Renal cortical epithelial cell (primary cell): ENCODE measurements at regions not wholly inside any gene's neighbourhood (a gene's known extent, or its start where the extent isn't known, plus 50 kb on each side); places are given as distances from the start of the nearest gene placed in this dataset.
"Not testable (repeated sequence)": the region's sequence is repeated elsewhere in the genome, so short reads cannot be mapped to it uniquely, and the experiment has no call there.

Experiments
- DNase-seq: peaks from one replicate; pipeline ENCODE4 v3.0.0-alpha.2; 2011; ENCODE audit warnings: low read depth

DNA sequence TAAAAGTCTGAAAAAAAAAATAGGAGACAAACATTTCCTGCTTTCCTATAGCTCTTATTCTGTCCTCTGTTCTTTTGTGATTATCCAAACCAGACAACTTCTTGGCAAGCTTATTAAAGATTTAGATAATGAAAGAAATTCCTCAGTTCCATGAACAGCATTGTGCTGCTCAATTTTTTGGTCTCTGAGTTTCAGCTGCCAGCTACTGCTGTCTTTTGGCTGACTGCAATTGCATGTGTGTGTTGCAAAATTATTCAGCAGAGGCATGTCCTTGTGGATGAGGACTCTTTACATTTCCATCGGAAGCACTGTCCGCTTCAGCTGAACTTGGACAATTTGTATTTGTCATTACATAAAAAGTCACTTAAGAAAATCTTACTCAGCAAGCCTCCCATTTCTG is 397.3 kb upstream of the RASGRP1 start:
- no peak for DNase-seq

GRCh38 chr15:38972831-38973230 is 408.2 kb upstream of the RASGRP1 start:
- DNase-seq, result no peak

GRCh38 chr15:38975282-38975990 is 410.8 kb upstream of the RASGRP1 start:
- DNase-seq, result no peak

- DNase-seq, result peak; percentile 79
Observed at GRCh38 chr15:38991126-38991525, 426.5 kb upstream of the RASGRP1 start.

- peak; percentile 89 for DNase-seq
Observed at GRCh38 chr15:38991701-38992100, 427.1 kb upstream of the RASGRP1 start.

GRCh38 chr15:38992506-38992905 is 427.9 kb upstream of the RASGRP1 start:
- no peak for DNase-seq

DNA sequence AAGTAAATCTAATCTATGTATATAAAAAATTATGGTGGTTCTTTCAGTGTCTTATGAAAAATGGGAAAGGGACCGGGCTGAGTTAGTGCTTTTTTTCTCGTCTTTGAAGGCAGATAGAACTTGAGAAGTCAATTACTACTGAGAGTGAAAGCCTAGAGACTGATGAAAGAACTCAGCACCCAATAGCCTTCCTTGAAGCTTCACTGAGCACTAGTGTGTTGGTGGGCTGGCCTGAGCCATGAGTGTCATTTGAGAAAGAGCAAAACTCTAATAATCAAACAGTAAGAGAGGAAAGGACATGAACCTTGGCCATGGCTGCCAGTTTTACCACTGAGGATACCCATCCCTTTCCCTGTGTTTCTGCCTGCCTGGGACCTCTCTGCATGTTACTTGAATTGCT is 428.3 kb upstream of the RASGRP1 start:
- no peak for DNase-seq

DNA sequence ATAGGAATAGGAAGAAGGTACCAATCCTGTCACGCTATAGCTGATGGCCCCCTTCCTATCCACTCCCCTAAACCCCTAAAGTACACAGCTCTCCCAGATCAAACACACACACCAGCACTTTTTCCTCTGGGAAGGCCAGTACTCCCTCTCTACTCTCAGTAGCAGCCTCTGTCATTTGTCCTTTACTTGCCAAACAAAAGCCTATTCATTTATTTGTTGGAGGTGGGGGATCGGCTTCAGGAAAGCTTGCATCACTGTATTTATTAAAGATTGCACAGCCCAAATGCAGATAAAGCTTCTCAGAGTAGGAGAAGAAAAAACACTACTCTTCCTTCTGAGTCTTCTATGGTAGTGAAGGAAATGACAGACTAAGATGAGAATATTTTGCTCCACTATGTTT is 429.7 kb upstream of the RASGRP1 start:
- no peak for DNase-seq

DNA sequence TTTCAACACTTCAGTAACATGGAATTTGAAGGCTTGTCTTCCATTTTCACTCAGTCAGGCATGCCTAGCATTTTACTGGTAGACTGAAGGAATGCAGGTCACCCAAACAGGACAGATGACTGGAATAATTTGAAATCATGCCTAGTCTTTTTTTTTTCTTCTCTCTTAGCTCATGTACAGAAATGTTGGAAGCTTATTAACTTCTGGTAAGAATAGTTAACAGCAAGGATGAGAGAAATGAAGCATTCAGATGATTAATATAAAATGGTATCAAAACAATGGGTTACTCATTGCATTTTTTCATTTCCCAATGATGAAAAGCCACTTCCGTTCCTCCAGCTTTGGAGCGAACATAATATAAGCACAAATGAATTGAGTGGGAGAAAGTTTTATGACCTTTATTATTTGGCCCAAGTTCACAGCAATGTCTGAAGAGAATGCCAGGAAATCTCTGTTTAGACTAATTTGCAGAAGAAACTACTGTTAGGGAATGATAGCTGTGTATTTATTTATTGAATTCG is 431.6 kb upstream of the RASGRP1 start:
- DNase-seq, result peak; percentile 99

GRCh38 chr15:38997841-38998240 is 433.2 kb upstream of the RASGRP1 start:
- DNase-seq, result no peak

GRCh38 chr15:39000008-39000734 is 435.6 kb upstream of the RASGRP1 start:
- DNase-seq, result no peak

DNA sequence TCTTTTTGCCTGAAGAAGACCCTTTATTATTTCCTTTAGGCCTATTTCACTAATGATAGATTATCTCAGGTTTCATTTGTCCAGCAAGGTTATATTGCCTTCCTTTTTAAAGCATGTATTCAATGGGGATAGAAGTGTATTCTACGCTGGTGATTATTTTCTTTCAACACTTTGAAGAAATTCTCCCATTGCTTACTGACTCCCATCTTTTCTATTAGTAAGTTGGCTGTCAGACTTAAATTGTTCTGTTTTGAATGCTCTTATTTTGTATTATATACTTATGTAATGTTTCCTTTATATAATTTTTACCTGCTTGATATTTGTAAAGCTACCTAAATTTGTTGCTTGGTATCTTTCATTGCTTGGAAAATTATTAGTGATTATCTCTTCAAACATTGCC is 445.1 kb upstream of the RASGRP1 start:
- DNase-seq, result no peak

DNA sequence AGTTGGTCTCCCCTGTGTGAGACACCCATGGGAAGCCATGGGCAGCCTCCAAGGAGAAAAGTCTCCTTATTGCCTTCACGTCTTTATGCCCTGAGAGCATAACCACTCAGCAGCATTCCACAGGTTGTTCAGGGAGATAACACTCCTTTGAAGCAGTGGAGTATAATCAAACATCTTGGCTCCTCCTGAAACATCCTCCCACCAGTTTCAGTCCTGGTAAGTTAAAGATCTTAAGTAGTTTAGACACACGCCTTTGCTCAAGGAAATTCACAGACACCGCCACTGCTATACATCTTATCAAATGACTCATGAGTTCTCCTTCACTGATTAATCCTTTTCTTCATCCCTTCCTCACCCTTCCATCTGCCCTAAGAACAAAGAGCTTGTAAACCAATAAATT is 446.5 kb upstream of the RASGRP1 start:
- not testable (repeated sequence) for DNase-seq

GRCh38 chr15:39013262-39013661 is 448.6 kb upstream of the RASGRP1 start:
- DNase-seq, result no peak

GRCh38 chr15:39014682-39015081 is 450.1 kb upstream of the RASGRP1 start:
- DNase-seq, result no peak

DNA sequence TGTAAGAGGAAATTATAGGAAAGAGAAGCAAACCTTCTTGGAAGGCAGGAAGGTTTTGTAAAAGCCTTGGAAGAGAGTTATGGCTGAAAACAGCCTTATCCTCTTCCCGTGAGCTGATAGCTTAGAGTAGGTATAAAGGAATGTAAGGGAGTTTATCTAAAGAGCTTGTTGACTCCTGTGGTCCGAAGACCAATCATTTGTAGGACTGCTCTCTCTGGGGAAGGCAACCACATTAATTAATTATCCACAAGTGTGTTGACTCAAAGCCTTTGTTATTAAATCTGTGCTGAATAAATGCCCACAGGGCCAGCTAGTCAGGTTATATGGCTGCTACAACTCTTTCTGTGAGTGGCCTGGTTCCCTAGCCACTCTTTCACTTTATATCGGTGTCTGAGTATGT is 452.1 kb upstream of the RASGRP1 start:
- peak; percentile 94 for DNase-seq

DNA sequence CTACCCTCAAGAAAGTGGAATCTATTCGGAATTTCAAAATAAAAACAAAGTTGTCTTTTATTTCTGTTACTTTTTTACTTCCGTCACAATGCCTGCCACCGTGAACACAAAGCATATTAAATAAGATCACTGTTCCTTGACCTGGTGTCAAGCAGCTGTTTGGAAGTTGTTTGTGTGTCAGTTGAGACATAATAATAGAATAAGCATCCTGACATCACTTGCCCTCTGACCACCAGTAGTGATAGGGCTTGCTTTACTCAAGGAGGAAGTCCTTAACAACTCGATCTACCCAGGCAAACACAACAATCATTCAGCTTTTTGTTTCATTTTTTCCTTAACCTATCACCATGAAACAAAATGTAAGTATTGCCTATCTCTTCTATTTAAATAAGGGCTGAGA is 454.4 kb upstream of the RASGRP1 start:
- DNase-seq, result no peak

- DNase-seq, result no peak
Observed at GRCh38 chr15:39021341-39021740, 456.7 kb upstream of the RASGRP1 start.

DNA sequence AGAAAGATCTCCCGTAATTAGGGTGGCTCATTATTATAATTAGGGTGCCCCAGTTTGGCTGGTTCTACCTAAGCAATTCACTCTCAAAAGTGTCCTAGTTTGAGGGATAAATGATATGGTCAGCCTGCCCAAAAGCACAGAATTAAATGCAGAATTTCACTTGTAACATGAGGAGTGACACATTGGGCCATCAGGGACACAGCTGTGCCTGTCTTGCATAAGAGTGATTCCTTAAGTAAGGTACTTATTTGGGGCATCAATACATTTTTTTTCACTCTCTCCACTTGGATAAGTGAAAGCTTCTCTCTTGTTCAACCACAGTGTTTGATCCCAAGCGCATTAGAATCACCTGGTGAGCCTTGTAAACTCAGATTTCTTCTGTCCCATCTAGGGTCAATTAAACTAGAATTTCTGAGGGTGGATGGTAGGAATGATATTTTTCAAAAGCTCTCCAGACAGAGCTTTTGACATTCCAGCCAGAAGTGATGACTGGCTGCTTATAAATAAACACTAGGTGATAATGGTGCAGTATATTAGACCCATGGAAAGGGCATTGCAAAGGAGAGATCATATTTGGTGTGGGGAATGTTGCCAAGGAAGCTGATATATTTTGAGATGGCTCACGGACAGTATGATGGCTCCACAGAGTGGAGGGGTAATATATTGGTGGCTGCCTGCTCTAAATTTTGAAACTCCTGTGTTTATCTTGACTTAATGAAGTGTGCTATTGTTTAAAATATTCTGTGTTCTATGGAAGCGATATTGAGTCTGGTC is 458.1 kb upstream of the RASGRP1 start:
- DNase-seq, result no peak

DNA sequence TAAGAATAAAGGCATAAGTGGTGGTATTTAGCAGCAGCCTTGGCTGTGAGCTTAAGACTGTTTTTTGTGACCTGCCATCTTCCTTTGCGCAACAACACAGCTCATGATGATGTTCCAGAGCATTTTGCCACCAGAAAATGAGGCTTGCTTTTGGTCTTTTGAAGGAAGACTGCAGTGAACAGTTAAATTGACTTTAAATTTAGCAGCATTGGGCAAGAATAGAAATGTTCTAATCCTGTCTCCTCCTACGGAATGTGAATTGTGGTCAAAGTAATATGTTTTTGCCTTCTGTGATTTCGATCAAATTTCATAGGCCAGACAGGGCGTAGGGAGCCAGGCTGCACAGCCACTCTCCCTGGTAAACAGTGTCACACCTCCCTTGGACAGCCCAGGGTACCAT is 460.7 kb upstream of the RASGRP1 start:
- no peak for DNase-seq

GRCh38 chr15:39025881-39026280 is 461.3 kb upstream of the RASGRP1 start:
- DNase-seq, result no peak

DNA sequence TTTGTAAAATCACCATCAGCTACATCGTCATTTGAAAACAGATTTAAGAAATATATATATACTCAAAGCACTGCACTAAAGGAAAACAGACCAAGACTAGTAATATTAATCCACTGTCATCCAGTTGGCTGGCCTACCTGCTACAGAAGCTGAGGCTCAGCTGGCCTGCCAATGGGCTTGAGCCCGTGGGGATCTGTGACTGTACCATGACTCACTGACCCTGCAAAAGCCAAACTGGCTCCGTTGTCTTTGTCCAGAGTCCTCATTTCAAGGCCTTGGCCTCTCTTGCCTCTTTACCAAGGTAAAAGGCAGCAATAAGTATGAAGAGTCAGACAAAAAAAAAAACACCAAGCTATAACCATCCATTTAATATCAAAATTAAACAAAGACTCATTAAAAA is 463.5 kb upstream of the RASGRP1 start:
- DNase-seq, result peak; percentile 62

- DNase-seq, result no peak
Observed at GRCh38 chr15:39029741-39030140, 465.1 kb upstream of the RASGRP1 start.
